WTC11 (cell line): ENCODE measurements at regions not wholly inside any gene's neighbourhood (a gene's known extent, or its start where the extent isn't known, plus 50 kb on each side); places are given as distances from the start of the nearest gene placed in this dataset.
A peak's percentile ranks its signal among the peaks of the same experiment; 100 is the strongest.

Experiments
- ATAC-seq: fragments of 200-7000 bp; cut with Tn5 transposase; 2 replicates; pipeline ENCODE4 v1.10.0; 2021; ENCODE audit warnings: mild to moderate bottlenecking, moderate library complexity
- CTCF ChIA-PET: fragments of 300-600 bp; sonication (Branson Sonifier 250); formaldehyde crosslinking; loops from one replicate; lab custom pipeline; 2021; ENCODE audit warnings: antibody characterized with exemption; lab: Charles Lee
- POLR2A ChIA-PET: fragments of 350-600 bp; sonication (Branson Sonifier 250); formaldehyde crosslinking; loops from one replicate; lab custom pipeline; 2021; ENCODE audit warnings: antibody characterized with exemption; lab: Charles Lee
- DNase-seq: peaks from one replicate; pipeline ENCODE4 v3.0.0; 2021; ENCODE audit warnings: low spot score
- H3K27ac Mint-ChIP-seq: 2 replicates; pipeline ENCODE4 v1.8.0; 2021; ENCODE audit warnings: mixed read lengths
- H3K27me3 Mint-ChIP-seq: 2 replicates; pipeline ENCODE4 v1.8.0; 2021; ENCODE audit warnings: low read depth, mild to moderate bottlenecking, moderate library complexity, mixed read lengths
- H3K36me3 Mint-ChIP-seq: 2 replicates; pipeline ENCODE4 v1.8.0; 2021; ENCODE audit warnings: mixed read lengths
- H3K4me1 Mint-ChIP-seq: 2 replicates; pipeline ENCODE4 v1.8.0; 2022; ENCODE audit warnings: mixed read lengths
- H3K4me3 Mint-ChIP-seq: 2 replicates; pipeline ENCODE4 v1.8.0; 2021; ENCODE audit warnings: mild to moderate bottlenecking, moderate library complexity, mixed read lengths
- H3K9me3 Mint-ChIP-seq: 2 replicates; pipeline ENCODE4 v1.8.0; 2021; ENCODE audit warnings: mixed read lengths
- E2F4 ChIP-seq: sonication (generic); formaldehyde crosslinking; IDR thresholded peaks from 2 replicates; pipeline ENCODE4 v1.8.1; 2022; ENCODE audit warnings: low read depth, mild to moderate bottlenecking, moderate library complexity, missing genetic modification reagents, borderline replicate concordance
- GRHL2 ChIP-seq: fragments of 250-450 bp; sonication (Bioruptor Pico); IDR thresholded peaks from 2 replicates; pipeline ENCODE4 v1.8.0; 2022; ENCODE audit warnings: mild to moderate bottlenecking, moderate library complexity; ENCODE audit not compliant: insufficient replicate concordance, severe bottlenecking
- KAT7 ChIP-seq: sonication (generic); formaldehyde crosslinking; IDR thresholded peaks from 2 replicates; pipeline ENCODE4 v1.8.1; 2023; ENCODE audit warnings: missing genetic modification reagents, mild to moderate bottlenecking, borderline replicate concordance
- TEAD1 ChIP-seq: sonication (generic); formaldehyde crosslinking; IDR thresholded peaks from 2 replicates; pipeline ENCODE4 v1.8.0; 2022; ENCODE audit warnings: mild to moderate bottlenecking, missing genetic modification reagents
- TEAD4 ChIP-seq: sonication (generic); formaldehyde crosslinking; IDR thresholded peaks from 2 replicates; pipeline ENCODE4 v1.8.0; 2022; ENCODE audit warnings: mild to moderate bottlenecking, missing genetic modification reagents
- ZBTB21 ChIP-seq: sonication (generic); formaldehyde crosslinking; IDR thresholded peaks from 2 replicates; pipeline ENCODE4 v1.8.1; 2023; ENCODE audit warnings: mild to moderate bottlenecking, missing genetic modification reagents, borderline replicate concordance
- ZNF281 ChIP-seq: sonication (generic); formaldehyde crosslinking; IDR thresholded peaks from 2 replicates; pipeline ENCODE4 v1.8.0; 2023; ENCODE audit warnings: mild to moderate bottlenecking, missing genetic modification reagents
- ZNF317 ChIP-seq: sonication (generic); formaldehyde crosslinking; IDR thresholded peaks from 2 replicates; pipeline ENCODE4 v1.8.1; 2023; ENCODE audit warnings: low read depth, mild to moderate bottlenecking, moderate library complexity, missing genetic modification reagents, borderline replicate concordance
- ZNF532 ChIP-seq: fragments of 250-450 bp; sonication (Bioruptor Pico); IDR thresholded peaks from 2 replicates; pipeline ENCODE4 v1.9.0; 2021; ENCODE audit warnings: mild to moderate bottlenecking, borderline replicate concordance
- TF ChIP-seq, protein P1 (sequence below): sonication (generic); formaldehyde crosslinking; IDR thresholded peaks from 2 replicates; pipeline ENCODE4 v1.8.0; 2023; ENCODE audit warnings: missing genetic modification reagents
- TF ChIP-seq, protein P2 (sequence below): sonication (generic); formaldehyde crosslinking; conservative IDR thresholded peaks from 2 replicates; pipeline ENCODE4 v1.8.1; 2023; ENCODE audit warnings: mild to moderate bottlenecking, low read depth, missing genetic modification reagents, moderate library complexity

GRCh38 chr4:116515959-116516358 is 569.4 kb downstream of the TRAM1L1 start (continued):
- TF ChIP-seq, protein P1, sequence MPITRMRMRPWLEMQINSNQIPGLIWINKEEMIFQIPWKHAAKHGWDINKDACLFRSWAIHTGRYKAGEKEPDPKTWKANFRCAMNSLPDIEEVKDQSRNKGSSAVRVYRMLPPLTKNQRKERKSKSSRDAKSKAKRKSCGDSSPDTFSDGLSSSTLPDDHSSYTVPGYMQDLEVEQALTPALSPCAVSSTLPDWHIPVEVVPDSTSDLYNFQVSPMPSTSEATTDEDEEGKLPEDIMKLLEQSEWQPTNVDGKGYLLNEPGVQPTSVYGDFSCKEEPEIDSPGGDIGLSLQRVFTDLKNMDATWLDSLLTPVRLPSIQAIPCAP (CRISPR knock-in tag) = no peak
- TF ChIP-seq GRHL2 (CRISPR knock-in tag) (no peak), KAT7 (CRISPR knock-in tag) (no peak), ZNF281 (CRISPR knock-in tag) (no peak)
- TF ChIP-seq, all 79 proteins: peak for 0

- POLR2A ChIA-PET = no interaction called here
- Mint-ChIP-seq H3K36me3 (peaks cover 18% of the 10 kb centered on the region), H3K27ac (no peak overlapping the region), H3K9me3 (peaks cover 28% of the 10 kb centered on the region), H3K4me3 (no peak overlapping the region), H3K27me3 (no peaks in the 10 kb centered on the region), H3K4me1 (no peaks in the 10 kb centered on the region)
- CTCF ChIA-PET = no interaction called here
- TF ChIP-seq, protein P2, sequence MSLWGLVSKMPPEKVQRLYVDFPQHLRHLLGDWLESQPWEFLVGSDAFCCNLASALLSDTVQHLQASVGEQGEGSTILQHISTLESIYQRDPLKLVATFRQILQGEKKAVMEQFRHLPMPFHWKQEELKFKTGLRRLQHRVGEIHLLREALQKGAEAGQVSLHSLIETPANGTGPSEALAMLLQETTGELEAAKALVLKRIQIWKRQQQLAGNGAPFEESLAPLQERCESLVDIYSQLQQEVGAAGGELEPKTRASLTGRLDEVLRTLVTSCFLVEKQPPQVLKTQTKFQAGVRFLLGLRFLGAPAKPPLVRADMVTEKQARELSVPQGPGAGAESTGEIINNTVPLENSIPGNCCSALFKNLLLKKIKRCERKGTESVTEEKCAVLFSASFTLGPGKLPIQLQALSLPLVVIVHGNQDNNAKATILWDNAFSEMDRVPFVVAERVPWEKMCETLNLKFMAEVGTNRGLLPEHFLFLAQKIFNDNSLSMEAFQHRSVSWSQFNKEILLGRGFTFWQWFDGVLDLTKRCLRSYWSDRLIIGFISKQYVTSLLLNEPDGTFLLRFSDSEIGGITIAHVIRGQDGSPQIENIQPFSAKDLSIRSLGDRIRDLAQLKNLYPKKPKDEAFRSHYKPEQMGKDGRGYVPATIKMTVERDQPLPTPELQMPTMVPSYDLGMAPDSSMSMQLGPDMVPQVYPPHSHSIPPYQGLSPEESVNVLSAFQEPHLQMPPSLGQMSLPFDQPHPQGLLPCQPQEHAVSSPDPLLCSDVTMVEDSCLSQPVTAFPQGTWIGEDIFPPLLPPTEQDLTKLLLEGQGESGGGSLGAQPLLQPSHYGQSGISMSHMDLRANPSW (CRISPR knock-in tag) = no peak
- TF ChIP-seq ZNF532 (CRISPR knock-in tag) = no peak
- TF ChIP-seq ZNF281 (CRISPR knock-in tag) = no peak
- ATAC-seq (no peak), DNase-seq (no peak)
These were observed 572.8 kb downstream of the TRAM1L1 start for GRCh38 chr4:116512552-116512951.

- Mint-ChIP-seq H3K36me3 (no peaks in the 10 kb centered on the region), H3K4me1 (no peaks in the 10 kb centered on the region), H3K9me3 (no peaks in the 10 kb centered on the region), H3K4me3 (no peak overlapping the region), H3K27me3 (no peaks in the 10 kb centered on the region), H3K27ac (no peak overlapping the region)
- DNase-seq = no peak
- ATAC-seq = peak; percentile 55
- ChIA-PET POLR2A (no interaction called here), CTCF (no interaction called here)
- no peak for TF ChIP-seq TEAD4 (CRISPR knock-in tag)
- no peak for TF ChIP-seq TEAD1 (CRISPR knock-in tag)
- TF ChIP-seq ZNF317 = no peak
- no peak for TF ChIP-seq ZBTB21
- TF ChIP-seq ZNF532 (CRISPR knock-in tag) = no peak
- TF ChIP-seq E2F4 (CRISPR knock-in tag) = no peak
These were observed 583.4 kb downstream of the TRAM1L1 start for GRCh38 chr4:116501954-116502353.
